Choroid plexus epithelial cell (primary cell): ENCODE measurements at regions not wholly inside any gene's neighbourhood (a gene's known extent, or its start where the extent isn't known, plus 50 kb on each side); places are given as distances from the start of the nearest gene placed in this dataset.
A peak's percentile ranks its signal among the peaks of the same experiment; 100 is the strongest.

Experiments
- DNase-seq: peaks from one replicate; pipeline ENCODE4 v3.0.0-alpha.2; 2010; ENCODE audit warnings: low read depth
- H3K4me3 ChIP-seq: 2 replicates; pipeline ENCODE4 v1.5.1; 2011; ENCODE audit warnings: low read depth, mild to moderate bottlenecking, control low read depth, low read length, moderate library complexity
- CTCF ChIP-seq: conservative IDR thresholded peaks from 2 replicates; pipeline ENCODE4 v1.5.1; 2011; ENCODE audit warnings: low read depth, mild to moderate bottlenecking, control low read depth, inconsistent platforms, low read length, moderate library complexity

GRCh38 chr5:135217669-135218485 is 181.2 kb downstream of the MACROH2A1 start:
- peak; percentile 15 for TF ChIP-seq CTCF
- H3K4me3 ChIP-seq, result no peak overlapping the region

GRCh38 chr5:135216471-135217343 is 182.3 kb downstream of the MACROH2A1 start:
- TF ChIP-seq CTCF, result no peak
- no peak overlapping the region for H3K4me3 ChIP-seq
- no peak for DNase-seq

More at GRCh38 chr5:135217669-135218485, 181.2 kb downstream of the MACROH2A1 start:
- no peak for DNase-seq

- no peak for TF ChIP-seq CTCF
- no peak for DNase-seq
- H3K4me3 ChIP-seq, result no peak overlapping the region
Observed at GRCh38 chr5:135215617-135216470, 181.8 kb upstream of the PITX1 start.

GRCh38 chr5:135214897-135215616 is 181.0 kb upstream of the PITX1 start:
- no peak for TF ChIP-seq CTCF
- DNase-seq, result peak; percentile 60
- H3K4me3 ChIP-seq, result no peak overlapping the region

- DNase-seq, result no peak
- no peak for TF ChIP-seq CTCF
- H3K4me3 ChIP-seq, result no peak overlapping the region
Observed at GRCh38 chr5:135213466-135214239, 179.6 kb upstream of the PITX1 start.

- H3K4me3 ChIP-seq, result no peak overlapping the region
- no peak for DNase-seq
- no peak for TF ChIP-seq CTCF
Observed at GRCh38 chr5:135213027-135213386, 179.0 kb upstream of the PITX1 start.
